Activated CD4-positive, alpha-beta T cell treated with anti-CD3 and anti-CD28 coated beads for 1 hour (primary cell): ENCODE measurements at regions not wholly inside any gene's neighbourhood (a gene's known extent, or its start where the extent isn't known, plus 50 kb on each side); places are given as distances from the start of the nearest gene placed in this dataset.

Source experiments
- DNase-seq: peaks from one replicate; pipeline ENCODE4 v3.0.0-alpha.2; 2020

DNA sequence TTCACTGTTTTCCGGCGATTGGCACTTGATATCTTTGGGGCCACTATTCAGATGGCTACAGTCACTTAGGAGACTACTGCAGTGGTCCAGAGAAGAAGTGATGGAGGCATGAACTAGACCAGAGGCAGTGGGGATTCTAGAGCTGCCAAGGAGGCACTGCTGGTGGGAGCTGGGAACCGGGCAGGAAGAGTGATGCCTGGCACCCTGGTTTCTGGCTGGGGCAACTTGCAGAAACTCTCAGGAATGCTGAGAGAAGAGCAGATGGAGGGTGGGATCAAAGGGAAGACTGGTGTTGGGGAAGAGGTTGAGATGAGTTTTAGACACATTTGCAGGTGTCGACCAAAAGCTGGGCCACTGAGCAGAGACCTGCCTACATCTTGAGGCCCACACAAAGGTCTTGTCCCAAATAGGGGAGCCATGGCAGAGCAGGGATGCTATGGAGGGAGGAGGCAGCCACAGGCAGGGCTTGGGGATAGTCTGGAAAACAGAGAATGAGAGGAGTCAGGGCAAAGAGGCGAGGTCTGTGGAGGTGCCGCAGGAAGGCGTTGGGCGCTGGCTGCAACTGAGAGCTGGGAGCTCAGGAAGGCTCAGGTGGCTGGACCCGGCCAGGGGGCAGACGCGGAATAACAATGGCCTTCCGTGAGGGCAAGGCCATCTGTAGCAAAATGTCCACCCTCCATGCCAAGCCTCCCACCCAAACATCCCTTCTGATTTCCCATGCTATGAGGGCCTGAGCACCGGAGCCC is 118.9 kb downstream of the TOMM20 start:
- no peak for DNase-seq

DNA sequence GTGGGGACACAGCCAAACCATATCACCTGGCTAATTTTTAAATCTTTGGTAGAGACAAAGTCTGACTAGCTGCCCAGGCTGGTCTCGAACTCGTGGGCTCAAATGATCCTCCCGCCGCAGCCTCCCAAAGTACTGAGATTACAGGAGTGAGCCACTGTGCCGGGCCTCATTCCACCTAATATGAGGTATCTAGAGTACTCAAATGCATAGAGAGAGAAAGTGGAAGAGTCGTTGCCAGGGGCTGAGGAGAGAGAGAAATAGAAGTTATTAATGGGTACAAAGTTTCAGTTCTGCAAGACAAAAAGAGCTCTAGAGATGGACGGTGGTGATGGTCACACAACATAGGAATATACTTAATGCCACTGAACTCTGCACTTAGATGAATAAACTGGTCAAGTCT is 119.6 kb downstream of the TOMM20 start:
- no peak for DNase-seq

DNA sequence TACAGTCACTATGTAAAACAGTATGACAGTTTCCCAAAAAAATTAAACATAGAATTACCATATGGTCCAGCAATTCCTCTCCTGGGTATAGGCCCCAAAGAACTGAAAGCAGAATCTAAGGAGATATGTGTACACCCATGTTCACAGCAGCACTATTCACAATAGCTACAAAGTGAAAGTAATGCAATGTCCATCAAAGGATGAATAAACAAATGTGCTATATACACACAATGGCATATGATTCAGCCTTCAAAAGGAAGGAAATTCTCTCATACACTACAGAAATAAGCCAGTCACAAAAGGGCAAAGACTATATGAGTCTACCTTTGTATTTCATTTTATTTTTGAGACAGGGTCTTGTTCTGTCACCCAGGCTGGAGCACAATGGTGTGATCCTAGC is 120.4 kb downstream of the TOMM20 start:
- DNase-seq: no peak

DNA sequence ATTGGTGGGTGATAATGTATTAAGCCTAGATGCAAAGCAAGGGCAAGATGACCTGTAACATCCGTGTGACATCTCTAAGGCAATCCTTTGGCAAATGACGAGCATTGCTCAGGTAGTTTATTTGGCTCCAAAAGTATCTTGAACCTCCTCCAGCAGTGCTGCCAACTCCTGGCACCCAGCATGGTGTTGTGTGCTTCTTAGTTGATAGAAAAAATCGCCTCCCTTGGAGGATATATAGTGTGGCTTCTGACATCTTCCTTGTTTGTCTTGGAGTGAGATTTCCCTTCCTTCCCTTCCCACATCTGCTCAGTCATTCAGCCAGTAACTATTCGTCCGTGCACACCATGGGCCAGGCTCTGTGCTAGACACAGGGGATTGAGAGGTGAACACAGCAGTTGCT is 121.8 kb downstream of the TOMM20 start:
- no peak for DNase-seq

DNA sequence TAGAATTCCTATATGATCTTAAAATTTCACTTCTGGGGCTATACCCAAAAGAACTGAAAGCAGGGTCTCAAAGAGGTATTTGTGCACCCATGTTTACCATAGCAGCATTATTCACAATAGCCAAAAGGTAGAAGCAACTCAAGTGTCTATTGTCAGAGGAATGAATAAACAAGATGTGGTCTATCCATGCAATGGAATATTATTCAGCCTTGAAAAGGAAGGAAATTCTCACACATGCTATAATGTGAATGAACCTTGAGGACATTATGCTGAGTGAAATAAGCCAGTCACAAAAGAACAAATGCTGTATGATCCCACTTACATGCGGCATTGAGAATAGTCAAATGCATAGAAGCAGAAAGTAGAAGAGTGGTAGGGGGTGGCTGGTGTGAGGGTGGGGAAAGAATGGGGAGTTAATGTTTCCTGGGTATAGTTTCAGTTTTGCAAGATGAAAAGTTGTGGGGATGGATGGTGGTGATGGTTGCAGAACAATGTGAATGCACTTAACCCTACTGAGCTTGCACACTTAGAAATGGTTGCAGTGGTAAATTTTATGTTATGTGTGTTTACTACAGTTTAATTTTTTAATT is 122.4 kb downstream of the TOMM20 start:
- DNase-seq: no peak

DNA sequence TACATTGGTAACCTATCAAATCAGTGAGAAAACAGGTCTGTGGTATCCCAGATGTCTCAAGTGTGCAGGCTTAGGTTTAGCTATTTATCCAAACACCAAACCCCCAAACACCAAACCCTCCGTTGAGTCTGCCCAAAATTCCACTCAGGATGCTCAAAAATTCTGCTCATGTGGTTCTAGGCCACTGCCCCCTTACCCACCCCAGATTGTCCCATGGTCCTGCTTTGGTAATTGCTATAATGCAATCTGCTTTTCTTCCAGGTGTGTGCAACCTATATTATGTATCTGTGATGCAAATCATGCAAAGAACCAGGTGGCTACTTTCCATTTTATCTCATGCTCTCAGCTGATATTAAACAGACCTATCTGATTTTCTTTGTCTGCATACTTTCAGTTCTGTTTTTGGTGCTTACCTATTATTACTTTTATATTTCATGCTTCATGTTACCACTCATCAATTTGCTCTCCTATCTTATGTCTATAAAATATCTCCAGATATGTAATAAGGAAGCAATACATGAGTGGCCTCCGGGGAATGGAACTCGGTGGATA is 123.7 kb downstream of the TOMM20 start:
- no peak for DNase-seq

DNA sequence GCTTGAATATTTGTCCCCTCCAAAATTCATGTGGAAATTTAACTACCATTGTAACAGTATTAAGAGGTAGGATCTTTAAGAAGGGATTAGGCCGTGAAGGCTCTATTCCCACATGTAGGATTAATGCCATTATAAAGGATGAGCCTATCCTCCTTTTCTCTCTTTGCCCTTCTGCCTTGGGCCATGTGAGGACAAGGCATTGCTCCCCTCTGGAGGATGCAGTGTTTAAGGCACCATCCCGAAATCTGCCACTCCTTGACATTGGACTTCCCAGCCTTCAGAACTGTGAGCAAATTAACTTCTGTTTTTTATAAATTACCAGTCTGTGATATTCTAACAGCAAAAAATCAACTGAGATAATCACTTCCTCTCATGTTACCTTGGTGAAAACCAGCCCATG is 124.4 kb downstream of the TOMM20 start:
- no peak for DNase-seq

DNA sequence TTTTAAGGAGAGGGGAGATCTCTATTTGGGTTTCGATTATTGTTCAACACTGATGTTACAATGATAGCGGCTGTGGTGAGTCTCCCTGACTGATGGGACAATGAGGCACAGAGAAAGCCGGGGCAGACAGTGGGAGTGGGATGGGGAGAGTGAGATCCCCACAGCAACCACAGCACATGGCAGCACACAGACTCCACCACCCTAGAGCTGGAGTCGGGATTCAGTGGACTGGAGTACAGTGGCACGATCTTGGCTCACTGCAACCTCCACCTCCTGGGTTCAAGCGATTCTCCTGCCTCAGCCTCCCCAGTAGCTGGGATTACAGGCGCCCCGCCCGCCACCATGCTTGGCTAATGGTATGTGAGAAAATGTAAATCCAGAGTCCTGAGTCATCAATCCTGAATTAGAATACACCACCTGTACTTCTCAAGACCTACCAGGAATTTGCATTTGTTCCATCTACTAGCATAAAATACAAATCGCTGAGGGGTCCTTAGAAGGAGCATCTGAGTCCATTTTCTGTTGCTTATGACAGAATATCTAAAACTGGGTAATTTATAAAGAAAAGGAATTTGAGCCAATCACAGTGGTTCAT is 125.8 kb downstream of the TOMM20 start:
- no peak for DNase-seq

DNA sequence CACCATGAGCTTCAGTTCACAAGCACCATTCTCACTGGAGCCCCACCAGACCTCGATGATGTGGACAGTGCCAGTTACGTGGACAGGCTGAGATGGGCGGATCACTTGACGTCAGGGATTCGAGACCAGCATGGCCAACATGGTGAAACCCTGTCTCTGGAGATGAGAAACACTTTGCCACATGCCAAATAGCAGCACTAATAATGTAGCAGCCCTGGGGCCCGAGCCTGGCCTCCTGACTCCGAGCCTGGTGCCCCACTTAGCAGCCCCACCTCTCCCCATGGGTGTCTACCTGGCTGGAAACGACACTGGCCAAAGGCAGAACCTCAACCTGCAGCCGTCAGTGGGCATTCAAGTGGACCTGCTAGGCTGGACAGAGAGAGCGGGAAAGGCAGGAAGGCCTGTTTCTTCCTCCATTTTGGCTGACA is 129.1 kb downstream of the TOMM20 start:
- no peak for DNase-seq

DNA sequence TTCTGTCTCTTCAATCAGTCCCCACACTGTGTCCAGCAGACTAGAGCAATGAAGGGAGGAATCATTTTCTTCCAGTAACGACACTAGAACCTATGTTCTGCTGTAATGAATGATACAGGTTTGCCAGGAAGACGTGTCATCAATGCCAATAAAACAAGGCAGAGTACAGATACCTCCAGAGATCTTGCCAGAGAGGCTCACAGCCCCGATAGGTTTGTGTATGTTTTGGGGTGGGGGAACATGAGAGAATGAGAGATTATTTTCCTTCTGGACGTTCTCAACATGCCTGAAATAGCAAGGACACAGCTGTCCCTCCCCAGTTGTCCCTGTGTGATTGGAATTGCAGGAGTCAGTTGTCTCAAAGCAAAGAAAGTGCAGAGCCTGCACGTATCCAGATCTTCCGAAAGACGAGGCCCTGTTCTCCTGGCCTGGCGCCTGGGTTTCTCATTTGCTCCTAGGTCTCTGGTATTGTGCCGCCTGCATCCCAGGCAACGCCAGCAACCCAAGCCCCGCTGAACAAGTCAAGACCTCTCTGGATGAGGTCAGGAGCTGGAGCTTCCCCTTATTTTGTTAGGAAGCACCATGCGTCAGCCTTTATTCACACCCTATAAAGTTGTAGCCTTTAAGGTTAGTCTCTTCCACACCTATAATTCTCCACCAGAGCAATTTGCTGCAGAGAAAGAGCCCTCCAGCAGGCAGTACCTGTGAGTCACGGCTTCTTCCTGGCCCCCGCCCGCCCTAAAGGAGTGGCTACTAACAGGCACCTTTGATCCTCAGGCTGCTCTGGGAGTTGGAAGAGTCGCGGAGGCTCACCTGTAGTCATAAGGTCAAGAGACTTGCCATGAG is 130.5 kb downstream of the TOMM20 start:
- no peak for DNase-seq

DNA sequence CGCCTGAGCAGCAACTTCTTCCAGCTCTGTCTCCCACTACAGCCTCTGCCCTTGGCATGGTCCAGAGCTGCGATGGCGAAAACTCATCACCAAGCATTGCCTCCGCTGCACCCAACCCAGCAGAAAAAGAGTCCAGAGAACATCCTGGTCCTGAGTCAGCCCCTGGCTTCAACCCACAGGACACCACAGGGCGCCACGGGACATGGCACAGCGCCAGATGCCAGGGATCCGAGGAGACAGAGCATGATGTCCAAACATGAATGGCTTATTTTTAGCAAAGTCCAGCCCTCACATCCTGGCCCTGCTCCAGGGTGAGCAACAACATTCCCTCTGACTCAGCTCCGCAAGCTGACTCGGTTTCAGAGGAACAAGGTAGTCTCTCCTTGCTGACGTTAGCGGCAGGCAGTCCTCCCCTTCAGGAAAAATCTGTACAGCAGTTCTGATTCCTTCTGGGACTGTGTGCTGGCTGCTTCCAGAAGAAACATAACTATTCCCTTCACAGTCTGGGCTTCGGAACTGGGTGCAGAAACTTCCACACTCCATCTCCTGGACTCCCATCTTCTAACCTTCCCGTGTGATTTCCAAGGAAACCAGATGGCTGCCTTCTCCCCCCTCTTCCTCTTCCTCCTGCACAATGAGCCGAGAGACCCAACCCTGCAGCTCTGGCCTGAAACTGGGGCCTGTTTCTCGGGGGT is 131.3 kb downstream of the TOMM20 start:
- no peak for DNase-seq

DNA sequence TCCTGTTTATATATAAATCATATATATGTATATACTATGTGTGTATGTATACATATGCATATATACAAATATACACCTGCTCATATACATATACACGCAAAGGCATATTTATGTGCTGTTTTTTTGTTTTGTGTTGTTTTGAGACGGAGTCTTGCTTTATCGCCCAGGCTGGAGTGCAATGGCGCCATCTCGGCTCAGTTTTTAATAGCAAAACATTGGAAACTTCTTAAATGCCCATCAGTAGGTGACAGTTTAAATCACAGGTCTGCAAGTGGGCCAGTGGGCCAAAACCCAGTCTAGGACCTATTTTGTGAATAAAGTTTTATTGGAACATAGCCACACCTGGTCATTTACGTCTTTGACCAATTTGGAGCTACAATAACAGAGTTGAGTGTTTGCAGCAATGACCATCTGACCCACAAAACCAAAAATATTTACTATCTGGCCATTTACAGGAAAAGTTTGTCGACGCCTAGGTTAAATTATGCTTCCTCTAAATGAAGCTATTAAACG is 132.3 kb downstream of the TOMM20 start:
- no peak for DNase-seq

DNA sequence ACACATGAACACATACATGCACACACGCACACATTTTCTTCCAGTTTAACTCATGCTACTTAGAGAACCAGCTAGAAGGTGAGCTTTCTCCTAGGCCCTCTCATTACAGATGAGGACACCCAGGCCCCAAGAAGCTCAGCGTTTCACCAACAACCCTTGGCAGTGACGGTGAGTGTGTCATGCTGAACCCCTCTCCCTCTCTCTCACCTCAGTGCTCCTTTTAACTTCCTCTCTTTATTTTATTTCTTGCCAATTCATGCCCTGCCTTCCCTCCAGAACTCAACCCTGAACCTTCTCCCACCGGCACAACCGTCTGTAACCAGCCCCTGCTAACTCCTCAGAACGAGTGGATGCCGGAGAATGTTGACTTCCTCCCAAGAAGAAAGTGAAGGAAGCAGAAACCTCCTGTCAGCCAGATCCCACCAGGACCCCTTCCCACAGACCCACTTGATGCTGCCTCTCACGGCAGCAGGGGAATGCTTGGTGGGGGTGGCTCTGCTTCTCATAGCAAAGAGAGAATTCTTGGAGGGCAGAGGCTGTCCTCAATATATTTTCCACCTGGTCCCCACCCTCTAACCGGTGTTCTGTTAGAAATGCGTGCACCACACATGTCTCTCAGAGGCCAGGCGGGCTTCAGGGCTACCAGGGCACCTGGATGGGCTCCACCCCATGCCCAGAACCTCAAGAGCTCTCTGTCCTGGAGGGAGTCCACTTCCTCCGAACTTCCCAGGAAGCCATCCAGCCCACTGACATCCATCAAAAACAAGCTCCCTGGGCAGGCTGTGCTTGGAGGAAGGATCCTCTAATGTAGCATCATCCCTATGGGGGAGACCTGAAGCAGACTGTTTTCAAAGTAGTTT is 134.0 kb downstream of the TOMM20 start:
- no peak for DNase-seq

DNA sequence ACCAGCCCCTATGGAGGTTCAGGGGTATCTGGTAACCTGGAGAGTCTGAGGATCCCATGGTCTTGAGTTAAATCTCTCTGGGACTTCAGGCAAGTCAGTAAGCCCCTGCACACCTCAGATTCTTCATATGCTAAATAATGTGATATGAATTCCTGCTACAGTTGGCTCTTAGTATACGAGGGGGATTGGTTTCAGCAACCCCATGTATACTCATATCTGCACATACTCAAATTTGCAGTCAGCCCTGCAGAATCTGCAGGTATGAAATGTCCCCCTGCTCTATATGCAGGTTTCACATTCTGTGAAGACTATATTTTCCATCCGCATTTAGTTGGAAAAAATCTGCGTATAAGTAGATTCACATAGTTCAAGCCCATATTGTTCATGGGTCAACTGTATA is 136.6 kb downstream of the TOMM20 start:
- no peak for DNase-seq

DNA sequence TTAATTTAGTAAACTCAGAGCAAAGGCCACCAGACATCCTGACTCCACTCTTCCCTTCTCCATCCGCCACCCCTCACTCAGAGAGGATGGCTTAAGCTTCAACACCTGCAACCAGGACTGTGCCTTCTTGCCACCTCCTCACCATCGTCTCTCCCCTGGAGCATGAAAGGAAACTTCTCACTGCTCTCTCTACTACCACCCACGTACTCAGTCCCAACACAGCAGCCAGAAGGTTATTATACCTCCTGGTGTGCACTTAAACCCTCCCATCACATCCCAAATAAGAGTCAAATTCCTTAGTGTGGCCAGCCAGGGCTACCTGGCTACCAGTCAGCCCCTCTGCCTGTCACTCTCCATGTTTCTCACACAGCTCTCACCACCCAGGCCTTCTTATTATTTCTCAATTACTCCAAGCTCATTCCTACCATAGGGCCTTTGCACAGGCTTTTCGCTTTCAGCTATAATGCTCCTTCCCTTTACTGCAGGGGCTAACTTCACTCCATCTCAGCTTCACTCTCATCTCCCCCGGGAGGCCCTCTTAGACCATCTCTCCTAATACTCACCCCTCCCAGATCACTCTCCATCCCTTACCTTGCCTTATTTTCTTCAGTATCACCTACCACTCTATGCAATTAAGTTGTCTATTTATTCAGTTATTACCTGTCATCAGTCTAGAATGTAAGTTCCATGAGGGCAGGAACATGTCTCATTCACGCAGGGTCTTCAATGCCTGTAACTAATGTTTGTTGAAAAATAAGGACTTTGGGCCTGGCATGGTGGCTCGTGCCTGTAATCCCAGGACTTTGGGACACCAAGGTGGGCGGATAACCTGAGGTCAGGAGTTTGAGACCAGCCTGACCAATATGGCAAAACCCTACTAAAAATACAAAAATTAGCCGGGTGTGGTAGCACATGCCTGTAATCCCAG is 137.5 kb downstream of the TOMM20 start:
- no peak for DNase-seq

DNA sequence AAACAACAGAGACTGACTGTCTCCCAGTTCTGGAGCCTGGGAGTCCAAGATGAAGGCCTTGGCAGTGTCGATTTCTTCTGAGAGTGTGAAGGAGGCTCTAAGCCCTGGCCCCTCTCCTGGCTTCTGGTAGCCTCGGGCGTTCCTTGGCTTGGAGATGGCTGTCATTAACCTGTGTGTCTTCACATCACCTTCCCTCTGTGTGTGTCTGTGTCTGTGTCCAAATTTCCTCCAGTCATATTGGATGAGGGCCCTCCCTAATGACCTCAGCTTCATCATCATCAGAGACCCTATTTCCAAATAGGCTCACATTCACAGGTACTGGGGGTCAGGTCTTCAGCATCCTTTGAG is 138.3 kb downstream of the TOMM20 start:
- no peak for DNase-seq

DNA sequence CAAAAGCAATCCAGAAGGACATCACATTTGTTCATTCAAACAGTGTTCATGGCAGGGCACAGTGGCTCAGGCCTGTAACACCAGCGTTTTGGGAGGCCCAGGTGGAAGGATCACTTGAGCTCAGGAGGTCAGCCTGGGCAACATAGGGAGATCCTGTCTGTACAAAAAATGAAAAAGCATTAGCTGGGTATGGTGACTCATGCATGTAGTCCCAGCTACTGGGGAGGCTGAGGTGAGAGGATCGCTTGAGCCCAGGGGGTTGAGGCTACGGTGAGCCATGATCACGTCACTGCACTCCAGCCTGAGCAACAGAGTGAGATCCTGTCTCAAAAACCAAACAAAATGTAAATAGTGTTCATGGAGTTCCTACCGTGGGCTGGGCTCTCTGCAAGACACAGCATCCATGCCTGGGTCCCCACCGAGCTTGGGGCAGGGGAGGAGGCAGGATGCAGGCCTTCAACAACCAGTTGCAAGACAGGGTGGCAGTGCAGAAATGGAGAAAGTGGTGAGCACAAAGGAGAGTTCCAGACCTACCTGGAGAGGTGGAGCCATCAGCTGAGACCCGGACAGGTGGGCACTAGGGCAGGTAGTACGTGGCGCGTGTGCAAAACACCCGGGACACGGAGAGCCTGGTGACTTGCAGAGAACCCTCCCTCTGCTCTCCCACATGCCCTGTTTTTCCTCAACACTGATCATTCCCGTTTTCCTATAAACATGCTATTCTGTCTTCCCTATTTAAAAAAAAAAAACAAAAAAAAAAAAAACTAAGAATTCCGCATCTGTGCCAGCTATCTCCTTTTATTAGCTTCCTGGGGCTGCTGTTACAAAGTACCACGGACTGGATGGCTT is 138.9 kb downstream of the TOMM20 start:
- no peak for DNase-seq

DNA sequence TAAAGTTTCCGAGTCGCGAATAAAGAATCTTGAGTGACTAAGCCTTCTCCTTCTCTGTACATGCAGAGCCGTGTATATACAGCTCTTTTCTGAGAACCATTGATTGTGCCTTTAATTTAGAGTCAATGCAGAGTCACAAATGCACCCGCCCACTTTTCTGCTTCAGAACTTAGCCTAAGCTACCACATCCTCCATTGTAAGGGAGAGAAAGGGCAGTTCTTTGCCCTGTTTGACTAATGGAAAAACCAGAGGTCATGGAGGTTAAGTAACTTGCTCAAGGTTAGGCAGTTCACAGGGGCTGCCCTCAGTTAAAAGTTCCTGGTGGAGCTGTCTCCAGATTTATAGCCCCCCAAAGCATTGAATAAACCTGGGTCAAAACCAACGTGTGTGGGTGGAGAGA is 139.6 kb downstream of the TOMM20 start:
- no peak for DNase-seq

DNA sequence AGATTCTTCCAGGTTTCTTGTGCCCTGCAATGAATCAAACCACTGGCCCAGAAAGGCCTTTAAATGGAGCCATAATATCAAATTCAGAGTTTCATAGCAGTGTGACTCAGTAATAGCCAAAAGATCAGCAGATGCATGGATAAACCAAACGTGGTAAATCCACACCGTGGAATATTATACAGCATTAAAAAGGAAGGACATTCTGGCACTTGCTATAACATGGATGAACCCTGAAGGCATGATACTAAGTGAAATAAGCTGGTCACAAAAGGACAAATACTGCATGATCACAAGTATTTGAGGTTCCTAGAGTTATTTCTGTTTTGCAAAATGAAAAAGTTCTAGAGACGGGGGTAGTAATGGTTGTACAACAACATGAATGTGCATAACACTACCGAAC is 140.1 kb downstream of the TOMM20 start:
- DNase-seq: no peak

DNA sequence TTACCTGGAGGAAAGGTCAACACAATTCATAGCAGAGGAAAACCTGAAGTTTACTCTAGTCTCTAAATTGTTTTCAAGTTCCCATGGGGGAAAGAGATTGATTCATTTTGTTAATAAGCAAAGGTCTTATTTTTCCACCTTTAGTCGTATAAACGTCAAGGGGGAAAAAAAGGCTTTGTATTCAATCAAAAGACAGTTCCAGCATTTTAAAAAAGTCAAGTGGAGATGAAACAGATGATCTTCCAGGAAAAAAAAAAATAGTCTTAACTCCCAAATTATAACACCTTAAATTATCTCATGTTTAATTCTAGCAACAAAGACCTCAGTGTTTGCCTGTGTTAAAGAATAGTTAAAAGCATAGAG is 140.5 kb downstream of the TOMM20 start:
- no peak for DNase-seq
